ENCODE measurements at regions not wholly inside any gene's neighbourhood (a gene's known extent, or its start where the extent isn't known, plus 50 kb on each side); places are given as distances from the start of the nearest gene placed in this dataset.

DNA sequence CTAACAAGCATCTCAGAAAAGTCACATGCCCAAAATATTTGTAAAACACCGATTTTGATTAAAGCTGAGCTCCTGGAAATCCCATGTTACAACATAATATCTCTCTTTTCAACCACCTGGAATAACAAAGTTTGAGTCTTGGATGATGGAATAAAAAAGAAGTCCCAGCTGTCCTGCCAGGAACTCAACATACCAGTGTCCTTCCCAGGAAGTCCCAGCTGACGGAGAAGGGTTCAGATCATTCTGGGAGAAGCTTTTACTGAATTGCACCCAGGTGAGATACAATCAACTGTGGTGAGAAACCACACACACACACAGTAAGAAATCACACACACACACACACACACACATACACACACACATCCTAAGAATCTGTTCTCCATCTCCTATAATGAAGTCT lies 413.1 kb upstream of the PKDCC start:
- in situ Hi-C loops (cut with HindIII; ENCODE audit: low pct_unique_long_range_greater_than_20kb, low sequenced_read_pairs) = no loop called here

GRCh38 chr2:41644936-41645335 lies 402.9 kb upstream of the PKDCC start:
- in situ Hi-C loops (cut with HindIII; ENCODE audit: low pct_unique_long_range_greater_than_20kb, low sequenced_read_pairs) = no loop called here
- DNase-seq (ENCODE audit: low read depth, low spot score) = no peak

More for the DNA sequence above, 413.1 kb upstream of the PKDCC start:
- DNase-seq (ENCODE audit: low read depth, low spot score) = no peak

DNA sequence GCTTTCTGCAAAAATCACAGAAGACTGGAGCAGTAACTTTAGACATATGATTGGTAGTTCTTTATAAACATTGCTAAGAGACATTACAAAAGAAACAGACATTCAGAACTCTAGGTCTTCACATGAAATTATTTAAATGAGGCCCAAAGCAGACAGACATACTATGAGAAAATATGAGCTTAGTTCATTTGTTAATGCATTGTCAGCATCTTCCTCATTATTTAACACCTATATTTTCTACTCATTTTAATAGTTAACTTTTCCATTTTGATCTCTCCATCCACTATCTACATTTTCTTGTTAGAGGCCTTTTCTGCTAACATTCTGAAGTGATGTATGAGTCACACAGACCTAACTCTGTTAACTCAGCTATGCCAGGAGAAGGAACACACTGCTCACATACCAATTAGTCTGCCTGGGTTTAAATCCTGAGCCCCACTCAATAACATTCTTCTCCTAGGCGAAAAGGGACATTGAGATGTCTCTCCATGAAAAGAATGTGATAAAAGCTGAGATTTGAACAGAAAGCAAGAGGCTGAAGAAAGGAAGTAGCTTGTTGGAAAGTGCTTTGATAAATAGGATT lies 400.3 kb upstream of the PKDCC start:
- DNase-seq (ENCODE audit: low read depth, low spot score) = no peak
- in situ Hi-C loops (cut with HindIII; ENCODE audit: low pct_unique_long_range_greater_than_20kb, low sequenced_read_pairs) = no loop called here

DNA sequence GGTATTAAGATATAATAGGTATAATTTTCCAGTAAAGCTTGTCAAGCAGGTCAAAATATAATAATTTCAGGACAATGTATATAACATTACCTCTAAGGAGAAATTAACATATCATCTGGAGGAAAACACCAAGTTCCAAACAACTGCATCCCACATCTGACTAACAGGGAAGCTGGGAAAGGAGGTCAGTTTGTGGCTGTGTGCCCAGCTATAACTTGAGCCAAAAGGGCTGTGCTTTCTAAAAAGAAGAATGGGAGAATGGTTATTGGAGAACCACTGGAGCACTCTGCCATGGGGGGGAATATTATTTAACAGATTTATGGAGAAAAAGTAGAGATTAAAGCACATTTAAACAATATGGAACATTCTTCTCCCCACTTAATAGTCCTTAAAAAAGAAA lies 390.6 kb upstream of the PKDCC start:
- DNase-seq (ENCODE audit: low read depth, low spot score) = no peak
- in situ Hi-C loops (cut with HindIII; ENCODE audit: low pct_unique_long_range_greater_than_20kb, low sequenced_read_pairs) = no loop called here

GRCh38 chr2:41659758-41660157 lies 388.1 kb upstream of the PKDCC start:
- DNase-seq (ENCODE audit: low read depth, low spot score) = no peak
- in situ Hi-C loops (cut with HindIII; ENCODE audit: low pct_unique_long_range_greater_than_20kb, low sequenced_read_pairs) = no loop called here

GRCh38 chr2:41662461-41662860 lies 385.4 kb upstream of the PKDCC start:
- no peak for DNase-seq (ENCODE audit: low read depth, low spot score)
- in situ Hi-C loops (cut with HindIII; ENCODE audit: low pct_unique_long_range_greater_than_20kb, low sequenced_read_pairs) = no loop called here

DNA sequence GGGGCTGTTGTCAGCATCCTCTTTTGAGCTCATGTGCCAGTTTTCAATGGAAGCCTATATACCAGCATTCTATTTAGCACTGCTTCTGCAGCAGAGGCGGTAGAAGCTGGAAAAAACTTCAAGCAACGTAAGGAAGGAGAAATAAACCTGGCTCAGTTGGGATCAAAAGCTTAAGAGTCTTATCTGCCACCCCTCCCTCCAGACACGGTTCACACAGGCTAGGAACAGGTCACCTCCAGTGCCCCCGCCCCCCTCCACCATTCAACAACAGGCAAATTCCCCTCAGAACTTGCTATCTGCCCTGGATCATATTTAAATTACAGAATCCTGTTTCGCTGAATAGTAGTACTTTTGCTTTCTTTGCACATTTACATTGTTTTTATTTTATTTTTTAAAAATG lies 384.8 kb upstream of the PKDCC start:
- DNase-seq (ENCODE audit: low read depth, low spot score) = no peak
- in situ Hi-C loops (cut with HindIII; ENCODE audit: low pct_unique_long_range_greater_than_20kb, low sequenced_read_pairs) = no loop called here

DNA sequence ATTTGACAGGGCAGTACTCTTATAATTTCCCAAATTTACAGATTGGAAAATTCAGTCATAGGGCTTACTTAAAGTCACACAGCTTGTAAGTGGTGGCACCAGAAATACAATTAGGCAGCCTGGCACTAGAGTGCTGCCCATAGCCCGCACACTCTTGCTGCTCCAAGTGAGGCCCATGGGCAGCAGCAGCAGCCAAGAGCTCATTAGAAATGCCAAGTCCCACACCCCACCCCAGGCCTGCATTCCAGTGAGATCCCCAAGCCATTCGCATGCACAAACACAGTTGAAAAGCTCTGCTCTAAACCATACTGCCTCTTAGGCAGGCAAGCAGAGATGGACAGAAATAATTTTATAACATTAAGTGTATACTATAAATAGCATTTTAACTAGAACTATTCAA lies 379.3 kb upstream of the PKDCC start:
- in situ Hi-C loops (cut with HindIII; ENCODE audit: low pct_unique_long_range_greater_than_20kb, low sequenced_read_pairs) = no loop called here
- DNase-seq (ENCODE audit: low read depth, low spot score) = no peak

GRCh38 chr2:41678639-41679038 lies 369.2 kb upstream of the PKDCC start:
- no peak for DNase-seq (ENCODE audit: low read depth, low spot score)
- in situ Hi-C loops (cut with HindIII; ENCODE audit: low pct_unique_long_range_greater_than_20kb, low sequenced_read_pairs) = no loop called here

DNA sequence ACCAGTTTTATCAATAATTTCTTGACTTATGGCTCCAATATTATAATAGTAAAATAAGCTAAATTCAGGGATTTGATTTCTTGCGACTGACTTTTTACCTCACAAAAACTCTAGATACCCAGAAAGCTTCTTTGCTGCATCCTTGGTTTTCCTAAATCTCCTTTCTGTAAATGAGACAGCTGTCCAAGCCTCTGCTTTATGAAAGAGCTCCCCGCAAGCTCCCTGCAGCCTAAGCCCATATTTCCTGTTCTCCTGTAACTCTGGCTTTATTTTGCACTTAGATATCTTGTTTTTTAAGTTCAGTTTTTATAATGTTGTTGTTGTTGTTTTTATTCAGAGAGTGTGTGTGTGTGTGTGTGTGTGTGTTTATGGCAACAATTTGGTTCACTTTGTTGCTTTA lies 361.7 kb upstream of the PKDCC start:
- DNase-seq (ENCODE audit: low read depth, low spot score) = no peak
- in situ Hi-C loops (cut with HindIII; ENCODE audit: low pct_unique_long_range_greater_than_20kb, low sequenced_read_pairs) = no loop called here

GRCh38 chr2:41691561-41691960 lies 356.3 kb upstream of the PKDCC start:
- in situ Hi-C loops (cut with HindIII; ENCODE audit: low pct_unique_long_range_greater_than_20kb, low sequenced_read_pairs) = no loop called here
- no peak for DNase-seq (ENCODE audit: low read depth, low spot score)

GRCh38 chr2:41694536-41695049 lies 353.2 kb upstream of the PKDCC start:
- peak; percentile 42 for DNase-seq (ENCODE audit: low read depth, low spot score)
- in situ Hi-C loops (cut with HindIII; ENCODE audit: low pct_unique_long_range_greater_than_20kb, low sequenced_read_pairs) = no loop called here

DNA sequence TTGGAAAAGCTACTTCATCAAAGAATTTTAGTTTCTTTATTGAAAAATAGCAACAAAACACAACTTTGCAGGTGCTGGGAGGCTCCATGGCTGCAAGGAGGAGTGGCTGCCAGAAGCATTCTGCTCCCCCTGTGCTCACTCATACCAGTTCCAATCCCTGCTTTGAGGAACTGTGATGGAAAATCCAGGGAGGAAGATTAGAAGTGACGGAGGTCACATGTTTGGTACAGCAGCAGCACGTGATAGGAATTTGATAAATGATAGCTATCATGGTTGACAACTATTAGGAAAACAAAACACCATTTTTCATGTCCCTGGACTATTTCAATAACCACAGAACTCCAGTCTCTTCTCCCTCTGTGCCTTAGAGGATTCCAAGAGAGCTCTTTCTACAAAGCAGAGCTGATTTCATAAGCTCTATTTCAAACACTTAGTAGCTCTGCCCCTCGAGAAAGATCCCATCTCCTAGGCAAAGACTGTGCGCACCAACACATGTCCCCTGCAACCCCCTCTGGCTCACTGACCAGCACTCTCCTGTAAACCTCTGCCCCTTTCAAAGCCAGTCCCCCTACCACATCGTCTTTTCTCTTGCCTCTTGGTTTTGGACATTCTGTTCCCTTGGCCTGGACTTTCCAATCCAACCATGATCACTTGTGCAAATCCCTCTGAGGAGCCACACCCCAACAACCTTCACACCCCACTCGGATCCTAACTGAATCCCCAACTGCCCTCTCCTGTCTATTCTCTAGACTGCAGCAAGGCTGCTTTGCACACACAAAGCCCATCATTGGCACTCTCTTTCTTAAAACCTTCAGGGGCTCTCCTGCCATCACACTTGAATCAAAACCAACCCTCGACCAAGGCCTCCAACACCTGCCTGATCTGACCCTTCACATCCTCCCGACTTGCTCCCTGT lies 352.4 kb upstream of the PKDCC start:
- peak; percentile 60 for DNase-seq (ENCODE audit: low read depth, low spot score)
- in situ Hi-C loops (cut with HindIII; ENCODE audit: low pct_unique_long_range_greater_than_20kb, low sequenced_read_pairs) = no loop called here

GRCh38 chr2:41697389-41697788 lies 350.4 kb upstream of the PKDCC start:
- in situ Hi-C loops (cut with HindIII; ENCODE audit: low pct_unique_long_range_greater_than_20kb, low sequenced_read_pairs) = no loop called here
- DNase-seq (ENCODE audit: low read depth, low spot score) = no peak

DNA sequence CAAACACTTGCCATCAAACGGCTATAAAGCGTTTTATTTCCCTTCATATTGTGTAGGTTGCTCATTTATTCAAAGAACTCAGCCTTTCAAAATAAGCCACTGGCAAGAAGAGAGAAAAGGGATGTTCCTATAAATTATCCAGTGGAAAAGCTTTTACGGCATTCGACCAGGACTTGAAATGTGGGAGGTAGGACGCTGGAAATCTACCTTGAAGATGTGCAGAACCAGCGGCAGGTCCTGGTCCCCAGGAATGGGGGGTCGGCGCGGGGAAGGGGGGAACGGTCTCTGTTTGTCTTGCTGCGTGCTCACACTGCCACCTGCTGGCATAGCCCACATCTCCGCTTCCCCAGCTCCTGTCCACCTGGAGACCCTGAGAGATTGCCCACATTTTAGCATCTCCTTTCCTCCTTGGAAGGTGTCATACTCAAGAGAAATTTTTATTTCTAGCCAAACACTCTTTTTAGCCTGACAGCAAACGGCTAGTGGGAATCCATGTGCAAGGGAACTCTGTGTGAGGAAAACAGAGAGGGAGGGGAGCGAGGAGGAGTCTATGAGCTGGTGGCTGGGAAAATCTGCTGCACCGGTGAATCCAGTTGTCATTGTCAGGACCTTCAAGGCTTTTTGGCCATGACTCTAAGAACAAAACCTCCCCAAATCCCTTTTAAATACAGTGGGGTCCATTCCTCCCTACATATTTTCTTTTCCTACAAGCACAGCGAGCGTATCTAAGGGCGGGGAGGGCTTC lies 349.0 kb upstream of the PKDCC start:
- in situ Hi-C loops (cut with HindIII; ENCODE audit: low pct_unique_long_range_greater_than_20kb, low sequenced_read_pairs) = no loop called here
- DNase-seq (ENCODE audit: low read depth, low spot score) = peak; percentile 60

DNA sequence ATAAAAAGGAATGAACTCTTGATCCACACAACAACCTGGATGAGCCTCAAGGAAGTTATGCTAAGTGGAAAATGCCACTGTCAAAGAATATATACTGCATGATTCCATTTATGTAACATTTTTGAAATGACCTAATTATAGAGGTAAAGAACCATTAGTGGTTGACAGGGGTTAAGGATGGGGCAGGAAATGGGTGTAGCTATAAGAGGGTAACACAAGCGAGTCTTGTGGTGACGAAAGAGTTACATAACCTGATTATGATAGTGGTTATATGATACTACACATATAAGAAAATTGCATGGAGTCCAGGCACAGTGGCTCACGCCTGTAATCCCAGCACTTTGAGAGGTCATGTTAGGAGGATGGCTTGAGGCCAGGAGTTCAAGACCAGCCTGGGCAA lies 346.6 kb upstream of the PKDCC start:
- in situ Hi-C loops (cut with HindIII; ENCODE audit: low pct_unique_long_range_greater_than_20kb, low sequenced_read_pairs) = no loop called here
- DNase-seq (ENCODE audit: low read depth, low spot score) = no peak

DNA sequence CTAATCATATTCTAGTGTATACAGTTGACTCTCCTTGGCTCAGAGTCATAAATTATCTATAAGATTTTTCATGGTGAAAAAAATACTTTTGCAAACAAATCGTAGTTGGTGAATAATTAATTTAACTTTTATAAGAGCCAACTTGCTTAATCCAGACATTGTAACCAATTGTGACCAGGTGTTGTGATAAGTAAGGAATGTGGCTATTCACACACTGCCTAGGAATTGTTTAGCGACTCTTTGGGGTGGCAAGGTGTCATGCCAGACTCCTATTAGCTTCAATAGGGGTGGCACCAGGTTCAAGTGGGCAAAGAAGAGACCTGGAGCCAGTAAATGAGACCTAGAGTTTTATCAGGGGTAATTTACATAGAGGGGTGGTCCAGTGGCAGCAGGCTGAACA lies 344.7 kb upstream of the PKDCC start:
- in situ Hi-C loops (cut with HindIII; ENCODE audit: low pct_unique_long_range_greater_than_20kb, low sequenced_read_pairs) = no loop called here
- no peak for DNase-seq (ENCODE audit: low read depth, low spot score)

GRCh38 chr2:41705634-41706033 lies 342.2 kb upstream of the PKDCC start:
- DNase-seq (ENCODE audit: low read depth, low spot score) = no peak
- in situ Hi-C loops (cut with HindIII; ENCODE audit: low pct_unique_long_range_greater_than_20kb, low sequenced_read_pairs) = no loop called here
